ENCODE measurements at regions not wholly inside any gene's neighbourhood (a gene's known extent, or its start where the extent isn't known, plus 50 kb on each side); places are given as distances from the start of the nearest gene placed in this dataset.

- no peak overlapping the region for H3K27ac Mint-ChIP-seq
- peaks cover 0 to 11% of the 10 kb centered on the region in 2 donors for H3K36me3 Mint-ChIP-seq
- no peak for ATAC-seq
- DNase-seq (ENCODE audit: low spot score in 2 of 2), result no peak
- H3K9me3 Mint-ChIP-seq, result peaks cover 7 to 11% of the 10 kb centered on the region in 2 donors
These were observed 54.0 kb upstream of the GPR45 start for GRCh38 chr2:105187531-105187930.

GRCh38 chr2:105188343-105188742 lies 53.2 kb upstream of the GPR45 start:
- peaks cover 0 to 11% of the 10 kb centered on the region in 2 donors for H3K36me3 Mint-ChIP-seq
- ATAC-seq, result peak in 1 of 2 donors; percentile 96
- H3K27ac Mint-ChIP-seq, result no peak overlapping the region
- no peak for DNase-seq (ENCODE audit: low spot score in 2 of 2)
- H3K9me3 Mint-ChIP-seq, result peaks cover 7 to 11% of the 10 kb centered on the region in 2 donors

All from activated naive CD4-positive, alpha-beta T cell treated with anti-CD3 and anti-CD28 coated beads, Interleukin-2, amount 50 U/mL, for 72 hours (primary cell).